Stimulated activated CD8-positive, alpha-beta memory T cell treated with anti-CD3 and anti-CD28 coated beads, Interleukin-15, amount 100 ng/mL, for 24 hours (primary cell): ENCODE measurements at regions not wholly inside any gene's neighbourhood (a gene's known extent, or its start where the extent isn't known, plus 50 kb on each side); places are given as distances from the start of the nearest gene placed in this dataset.

Experiments used
- DNase-seq: peaks from one replicate; pipeline ENCODE4 v3.0.0-alpha.2; 2020; ENCODE audit warnings: low read depth

- no peak for DNase-seq
Observed at GRCh38 chr4:181952478-181952877, 290.7 kb upstream of the TENM3 start.

- DNase-seq: no peak
Observed at GRCh38 chr4:181956512-181956911, 286.7 kb upstream of the TENM3 start.

GRCh38 chr4:181957088-181957487 lies 286.1 kb upstream of the TENM3 start:
- DNase-seq: no peak

- no peak for DNase-seq
Observed at GRCh38 chr4:181958446-181958845, 284.8 kb upstream of the TENM3 start.

GRCh38 chr4:181959121-181959520 lies 284.1 kb upstream of the TENM3 start:
- DNase-seq: no peak

GRCh38 chr4:181960384-181960783 lies 282.8 kb upstream of the TENM3 start:
- no peak for DNase-seq

GRCh38 chr4:181962321-181962720 lies 280.9 kb upstream of the TENM3 start:
- no peak for DNase-seq

- no peak for DNase-seq
Observed at GRCh38 chr4:181964731-181965130, 278.5 kb upstream of the TENM3 start.

GRCh38 chr4:181966104-181966551 lies 277.1 kb upstream of the TENM3 start:
- no peak for DNase-seq

GRCh38 chr4:181967401-181967800 lies 275.8 kb upstream of the TENM3 start:
- no peak for DNase-seq

GRCh38 chr4:181968371-181968770 lies 274.8 kb upstream of the TENM3 start:
- DNase-seq: no peak

GRCh38 chr4:181969151-181969550 lies 274.1 kb upstream of the TENM3 start:
- DNase-seq: no peak

- no peak for DNase-seq
Observed at GRCh38 chr4:181970366-181970765, 272.8 kb upstream of the TENM3 start.

- DNase-seq: no peak
Observed at GRCh38 chr4:181971411-181971810, 271.8 kb upstream of the TENM3 start.

GRCh38 chr4:181971973-181972372 lies 271.2 kb upstream of the TENM3 start:
- no peak for DNase-seq

- DNase-seq: no peak
Observed at GRCh38 chr4:181976764-181977163, 266.4 kb upstream of the TENM3 start.

GRCh38 chr4:181982437-181982836 lies 260.8 kb upstream of the TENM3 start:
- no peak for DNase-seq

- DNase-seq: no peak
Observed at GRCh38 chr4:181982856-181983255, 260.3 kb upstream of the TENM3 start.

- no peak for DNase-seq
Observed at GRCh38 chr4:181987392-181987791, 255.8 kb upstream of the TENM3 start.

GRCh38 chr4:181989071-181989470 lies 254.1 kb upstream of the TENM3 start:
- DNase-seq: no peak

GRCh38 chr4:181991369-181992108 lies 251.7 kb upstream of the TENM3 start:
- no peak for DNase-seq

GRCh38 chr4:181998398-181999295 lies 244.6 kb upstream of the TENM3 start:
- no peak for DNase-seq

GRCh38 chr4:182000077-182000476 lies 243.1 kb upstream of the TENM3 start:
- no peak for DNase-seq
